Common myeloid progenitor, CD34-positive (primary cell): ENCODE measurements at regions not wholly inside any gene's neighbourhood (a gene's known extent, or its start where the extent isn't known, plus 50 kb on each side); places are given as distances from the start of the nearest gene placed in this dataset.
"Not testable (repeated sequence)": the region's sequence is repeated elsewhere in the genome, so short reads cannot be mapped to it uniquely, and the experiment has no call there.

ENCODE experiments used
- CTCF ChIA-PET: fragments of 350-600 bp; sonication (Branson Sonifier 250); formaldehyde crosslinking; loops from one replicate; lab custom pipeline; 2021; ENCODE audit warnings: antibody characterized with exemption; lab: Charles Lee
- POLR2A ChIA-PET: fragments of 350-600 bp; sonication (Branson Sonifier 250); formaldehyde crosslinking; loops from one replicate; lab custom pipeline; 2021; ENCODE audit warnings: antibody characterized with exemption; lab: Charles Lee
- DNase-seq, 3 donors: peaks; one replicate each; pipeline versions ENCODE4 v3.0.0 to v3.0.0-alpha.2; 2013
- H3K27ac ChIP-seq, 2 experiments: 1 replicate in 1 of 2; 2 replicates in 1 of 2; pipeline ENCODE4 v1.7.0; 2013; ENCODE audit warnings: inconsistent platforms in 2 of 2, low read length in 2 of 2, mild to moderate bottlenecking in 2 of 2, low read depth in 1 of 2, moderate library complexity in 1 of 2; ENCODE audit not compliant: severe bottlenecking in 2 of 2, insufficient read depth in 1 of 2, poor library complexity in 1 of 2
- H3K27me3 ChIP-seq, 5 experiments: replicated peaks in 2 of 5; 1 replicate in 3 of 5; 2 replicates in 2 of 5; pipeline versions ENCODE4 v1.6.1 to v1.7.0; 2013; ENCODE audit warnings: low read length in 4 of 5, mild to moderate bottlenecking in 2 of 5, moderate library complexity in 2 of 5, inconsistent platforms in 1 of 5; ENCODE audit not compliant: insufficient read depth in 5 of 5, control insufficient read depth in 4 of 5
- H3K36me3 ChIP-seq, 4 experiments: 1 replicate in 2 of 4; 2 replicates in 2 of 4; pipeline versions ENCODE4 v1.6.1 to v1.7.0; 2013; ENCODE audit warnings: low read length in 3 of 4, control low read depth in 1 of 4, mild to moderate bottlenecking in 1 of 4; ENCODE audit not compliant: control insufficient read depth in 4 of 4, insufficient read depth in 4 of 4
- H3K4me1 ChIP-seq, 4 experiments: 1 replicate in 3 of 4; 2 replicates in 1 of 4; pipeline versions ENCODE4 v1.6.1 to v1.7.1; 2013; ENCODE audit warnings: low read length in 3 of 4, mild to moderate bottlenecking in 3 of 4, control low read depth in 1 of 4, inconsistent platforms in 1 of 4, moderate library complexity in 1 of 4; ENCODE audit not compliant: control insufficient read depth in 4 of 4, insufficient read depth in 4 of 4; ENCODE audit errors: control extremely low read depth in 1 of 4
- H3K4me3 ChIP-seq, 7 experiments: 1 replicate in 4 of 7; 2 replicates in 3 of 7; pipeline versions ENCODE4 v1.5.1 to v1.7.0; 2013; ENCODE audit warnings: mild to moderate bottlenecking in 7 of 7, low read length in 6 of 7, moderate library complexity in 6 of 7, inconsistent platforms in 2 of 7, low read depth in 2 of 7, control low read depth in 1 of 7; ENCODE audit not compliant: insufficient read depth in 4 of 7, control insufficient read depth in 1 of 7; ENCODE audit errors: extremely low read depth in 1 of 7
- H3K9me3 ChIP-seq, 5 experiments: 1 replicate in 4 of 5; 2 replicates in 1 of 5; pipeline versions ENCODE4 v1.6.1 to v1.7.1; 2013; ENCODE audit warnings: low read length in 4 of 5, mild to moderate bottlenecking in 2 of 5, inconsistent platforms in 1 of 5, low read depth in 1 of 5, moderate library complexity in 1 of 5; ENCODE audit not compliant: control insufficient read depth in 4 of 5, insufficient read depth in 2 of 5; ENCODE audit errors: control extremely low read depth in 1 of 5
- WGBS: methylation state at CpG from one replicate; pipeline ENCODE4 v1.1.5; 2013; ENCODE audit not compliant: insufficient coverage; 5-methylcytosine and 5-hydroxymethylcytosine counted together

GRCh38 chr2:89196719-89197118 is 505.2 kb downstream of the RPIA start:
- H3K27ac ChIP-seq, H3K9me3 ChIP-seq, H3K4me1 ChIP-seq, CTCF ChIA-PET, H3K27me3 ChIP-seq, POLR2A ChIA-PET, DNase-seq, H3K4me3 ChIP-seq, H3K36me3 ChIP-seq: not testable (repeated sequence)
- WGBS, result no CpG with 5 or more reads among the region's 3 CpGs

- DNase-seq, H3K27ac ChIP-seq, H3K36me3 ChIP-seq, CTCF ChIA-PET, H3K9me3 ChIP-seq, H3K4me3 ChIP-seq, POLR2A ChIA-PET, H3K4me1 ChIP-seq, H3K27me3 ChIP-seq: not testable (repeated sequence)
- WGBS, result no CpG with 5 or more reads among the region's 7 CpGs
Observed at GRCh38 chr2:89198026-89198425, 506.6 kb downstream of the RPIA start.

- DNase-seq, H3K4me1 ChIP-seq, H3K4me3 ChIP-seq, H3K36me3 ChIP-seq, H3K27me3 ChIP-seq, CTCF ChIA-PET, H3K9me3 ChIP-seq, H3K27ac ChIP-seq, POLR2A ChIA-PET: not testable (repeated sequence)
Observed at GRCh38 chr2:89199453-89200246, 508.2 kb downstream of the RPIA start.

GRCh38 chr2:89200247-89200527 is 508.7 kb downstream of the RPIA start:
- POLR2A ChIA-PET, H3K27me3 ChIP-seq, H3K27ac ChIP-seq, H3K9me3 ChIP-seq, H3K36me3 ChIP-seq, CTCF ChIA-PET, H3K4me3 ChIP-seq, DNase-seq, H3K4me1 ChIP-seq: not testable (repeated sequence)
- WGBS, result 94% methylated on average over 2 of the region's 4 CpGs

- H3K27ac ChIP-seq, CTCF ChIA-PET, H3K4me3 ChIP-seq, H3K36me3 ChIP-seq, H3K9me3 ChIP-seq, POLR2A ChIA-PET, H3K4me1 ChIP-seq, H3K27me3 ChIP-seq, DNase-seq: not testable (repeated sequence)
- WGBS, result no CpG with 5 or more reads among the region's 1 CpG
Observed at GRCh38 chr2:89202518-89202917, 511.0 kb downstream of the RPIA start.

GRCh38 chr2:89205153-89205552 is 513.7 kb downstream of the RPIA start:
- H3K27ac ChIP-seq, H3K4me3 ChIP-seq, CTCF ChIA-PET, POLR2A ChIA-PET, H3K36me3 ChIP-seq, H3K27me3 ChIP-seq, H3K4me1 ChIP-seq, H3K9me3 ChIP-seq: not testable (repeated sequence)
- 100% methylated on average over 1 of the region's 11 CpGs for WGBS
- peak in 1 of 3 donors; percentile 33 for DNase-seq

- H3K27ac ChIP-seq, H3K27me3 ChIP-seq, H3K4me1 ChIP-seq, H3K36me3 ChIP-seq, POLR2A ChIA-PET, H3K9me3 ChIP-seq, H3K4me3 ChIP-seq: not testable (repeated sequence)
- CTCF ChIA-PET, result interaction anchor here (0.7 kb wide), 1 partner anchor 304 kb away, joined by 3 read pairs; no protein-coding TSS in a partner anchor
- peak; percentile 30 to 80 (median 69) for DNase-seq
- WGBS, result 75% methylated on average over 2 of the region's 9 CpGs
Observed at GRCh38 chr2:89208144-89208932, 516.9 kb downstream of the RPIA start.
